NCI-H187 treated with DMSO at 0.1 percent for 48 hours (cell line): ENCODE measurements at regions not wholly inside any gene's neighbourhood (a gene's known extent, or its start where the extent isn't known, plus 50 kb on each side); places are given as distances from the start of the nearest gene placed in this dataset.

Experiments
- DNase-seq: peaks from one replicate; lab custom pipeline; 2025; lab: John Stamatoyannopoulos, UW

GRCh38 chr20:23136893-23137745 is 51.0 kb upstream of the CD93 start:
- no peak for DNase-seq

- DNase-seq, result no peak
Measured at GRCh38 chr20:23135449-23136420, 49.6 kb upstream of the CD93 start.
